RWPE1 (cell line): ENCODE measurements at regions not wholly inside any gene's neighbourhood (a gene's known extent, or its start where the extent isn't known, plus 50 kb on each side); places are given as distances from the start of the nearest gene placed in this dataset.

Source experiments
- CTCF ChIA-PET: fragments of 350-600 bp; sonication (Branson Sonifier 250); formaldehyde crosslinking; extraction: SDS; loops from one replicate; lab custom pipeline; 2021; lab: Yijun Ruan, JAX
- POLR2A ChIA-PET: fragments of 400-600 bp; formaldehyde crosslinking; extraction: SDS; loops from one replicate; lab custom pipeline; 2020; ENCODE audit warnings: antibody characterized with exemption; ENCODE audit not compliant: low non-redundant PET; lab: Yijun Ruan, JAX
- DNase-seq: peaks from one replicate; pipeline ENCODE4 v3.0.0; 2012; ENCODE audit warnings: low spot score
- H3K27ac ChIP-seq: fragments of 450-650 bp; 2 replicates; pipeline ENCODE4 v1.5.1; 2017
- CTCF ChIP-seq: fragments of 450-650 bp; conservative IDR thresholded peaks from 2 replicates; pipeline ENCODE4 v1.5.1; 2017; ENCODE audit warnings: low read depth, mild to moderate bottlenecking

GRCh38 chr4:111821342-111821741 lies 323.9 kb upstream of the FAM241A start:
- H3K27ac ChIP-seq = no peak overlapping the region
- CTCF ChIA-PET = interaction anchor here (0.5 to 0.7 kb wide), 2 partner anchors 108 to 1148 kb away, joined by 4 read pairs; no protein-coding TSS in a partner anchor
- POLR2A ChIA-PET = no interaction called here
- no peak for TF ChIP-seq CTCF
- DNase-seq = no peak

GRCh38 chr4:111836601-111837000 lies 308.7 kb upstream of the FAM241A start:
- no peak overlapping the region for H3K27ac ChIP-seq
- POLR2A ChIA-PET = no interaction called here
- CTCF ChIA-PET = no interaction called here
- DNase-seq = no peak
- no peak for TF ChIP-seq CTCF

GRCh38 chr4:111837761-111838160 lies 307.5 kb upstream of the FAM241A start:
- TF ChIP-seq CTCF = no peak
- ChIA-PET POLR2A (no interaction called here), CTCF (no interaction called here)
- no peak for DNase-seq
- H3K27ac ChIP-seq = no peak overlapping the region

GRCh38 chr4:111838406-111838930 lies 306.8 kb upstream of the FAM241A start:
- DNase-seq = no peak
- no peak overlapping the region for H3K27ac ChIP-seq
- TF ChIP-seq CTCF = no peak
- ChIA-PET CTCF (no interaction called here), POLR2A (no interaction called here)

GRCh38 chr4:111839141-111839540 lies 306.1 kb upstream of the FAM241A start:
- ChIA-PET CTCF (interaction anchor here (0.6 kb wide), 1 partner anchor 420 kb away, joined by 6 read pairs; no protein-coding TSS in a partner anchor), POLR2A (no interaction called here)
- DNase-seq = no peak
- no peak overlapping the region for H3K27ac ChIP-seq
- TF ChIP-seq CTCF = no peak

GRCh38 chr4:111842336-111842735 lies 302.9 kb upstream of the FAM241A start:
- no peak for TF ChIP-seq CTCF
- CTCF ChIA-PET = interaction anchor here (0.7 kb wide), 1 partner anchor 101 kb away, joined by 4 read pairs; no protein-coding TSS in a partner anchor
- POLR2A ChIA-PET = no interaction called here
- H3K27ac ChIP-seq = no peak overlapping the region
- no peak for DNase-seq
